ENCODE measurements at regions not wholly inside any gene's neighbourhood (a gene's known extent, or its start where the extent isn't known, plus 50 kb on each side); places are given as distances from the start of the nearest gene placed in this dataset.

DNA sequence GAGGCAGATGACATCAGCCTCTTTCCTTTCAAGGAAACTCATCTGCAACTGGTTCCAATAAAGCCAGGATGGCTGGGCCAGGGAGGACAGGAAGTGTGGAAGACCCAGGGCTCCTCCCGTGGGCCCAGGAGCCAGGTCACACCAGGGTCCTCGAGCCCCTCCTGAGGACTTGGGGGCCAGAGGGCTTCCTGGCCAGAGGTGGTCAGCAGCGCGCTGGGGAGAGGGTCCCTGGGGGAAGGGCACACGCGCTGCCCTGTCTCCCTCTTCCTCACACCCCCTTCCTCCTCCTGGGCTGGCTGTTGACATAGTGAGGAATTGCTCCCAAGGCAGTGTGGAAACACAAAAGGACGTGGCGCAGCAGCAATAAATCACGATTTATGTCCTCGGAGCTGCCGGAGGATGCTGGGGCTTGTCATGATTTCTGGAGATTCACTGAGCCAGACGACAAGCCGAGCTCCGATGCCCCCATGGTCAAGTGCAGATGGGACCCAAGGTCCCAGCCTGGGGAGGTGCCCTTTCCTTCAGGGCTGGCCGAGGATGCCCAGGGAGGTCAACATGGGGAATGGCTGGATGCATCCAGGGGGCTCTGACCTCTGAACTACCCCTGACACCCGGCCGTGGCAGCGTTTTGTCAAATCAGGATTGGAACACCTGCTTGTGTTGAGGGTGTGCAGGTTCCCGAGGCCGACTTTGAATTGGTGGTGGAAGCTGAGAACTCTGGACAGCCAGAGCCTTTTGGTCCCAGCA lies 152.6 kb downstream of the IRF8 start:
- no peak for DNase-seq
- Histone ChIP-seq H3K36me3 (ENCODE audit: low read depth) (no peaks in the 10 kb centered on the region), H3K9me3 (ENCODE audit: insufficient read depth, low read depth) (no peaks in the 10 kb centered on the region), H3K27ac (no peak overlapping the region), H3K4me3 (no peak overlapping the region), H3K4me1 (replicated peaks; ENCODE audit: insufficient read depth) (no peaks in the 10 kb centered on the region), H4K20me1 (ENCODE audit: insufficient read depth) (no peaks in the 10 kb centered on the region), H3K9me2 (ENCODE audit: insufficient read depth) (no peaks in the 10 kb centered on the region), H3K27me3 (ENCODE audit: insufficient read depth, low read depth) (peaks cover 96% of the 10 kb centered on the region), H2AFZ (no peak overlapping the region), H3K4me2 (no peak overlapping the region), H3K79me2 (ENCODE audit: low read depth) (no peaks in the 10 kb centered on the region), H3F3A (ENCODE audit: insufficient read depth, low read depth) (no peaks in the 10 kb centered on the region)
- POLR2A ChIA-PET (ENCODE audit: unreplicated experiment), result no interaction called here
- TF ChIP-seq EZH2 (IDR thresholded peaks at IDR 0.05; ENCODE audit: low read depth), result no peak
- TF ChIP-seq, protein P1, sequence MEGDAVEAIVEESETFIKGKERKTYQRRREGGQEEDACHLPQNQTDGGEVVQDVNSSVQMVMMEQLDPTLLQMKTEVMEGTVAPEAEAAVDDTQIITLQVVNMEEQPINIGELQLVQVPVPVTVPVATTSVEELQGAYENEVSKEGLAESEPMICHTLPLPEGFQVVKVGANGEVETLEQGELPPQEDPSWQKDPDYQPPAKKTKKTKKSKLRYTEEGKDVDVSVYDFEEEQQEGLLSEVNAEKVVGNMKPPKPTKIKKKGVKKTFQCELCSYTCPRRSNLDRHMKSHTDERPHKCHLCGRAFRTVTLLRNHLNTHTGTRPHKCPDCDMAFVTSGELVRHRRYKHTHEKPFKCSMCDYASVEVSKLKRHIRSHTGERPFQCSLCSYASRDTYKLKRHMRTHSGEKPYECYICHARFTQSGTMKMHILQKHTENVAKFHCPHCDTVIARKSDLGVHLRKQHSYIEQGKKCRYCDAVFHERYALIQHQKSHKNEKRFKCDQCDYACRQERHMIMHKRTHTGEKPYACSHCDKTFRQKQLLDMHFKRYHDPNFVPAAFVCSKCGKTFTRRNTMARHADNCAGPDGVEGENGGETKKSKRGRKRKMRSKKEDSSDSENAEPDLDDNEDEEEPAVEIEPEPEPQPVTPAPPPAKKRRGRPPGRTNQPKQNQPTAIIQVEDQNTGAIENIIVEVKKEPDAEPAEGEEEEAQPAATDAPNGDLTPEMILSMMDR (conservative IDR thresholded peaks at IDR 0.05), result no peak
- BruUV-seq (replicated peaks), result no TSS peak
- intact Hi-C loops (cut with micrococcal nuclease; ENCODE audit: unreplicated experiment), result no loop called here
- CTCF ChIA-PET, result no interaction called here

DNA sequence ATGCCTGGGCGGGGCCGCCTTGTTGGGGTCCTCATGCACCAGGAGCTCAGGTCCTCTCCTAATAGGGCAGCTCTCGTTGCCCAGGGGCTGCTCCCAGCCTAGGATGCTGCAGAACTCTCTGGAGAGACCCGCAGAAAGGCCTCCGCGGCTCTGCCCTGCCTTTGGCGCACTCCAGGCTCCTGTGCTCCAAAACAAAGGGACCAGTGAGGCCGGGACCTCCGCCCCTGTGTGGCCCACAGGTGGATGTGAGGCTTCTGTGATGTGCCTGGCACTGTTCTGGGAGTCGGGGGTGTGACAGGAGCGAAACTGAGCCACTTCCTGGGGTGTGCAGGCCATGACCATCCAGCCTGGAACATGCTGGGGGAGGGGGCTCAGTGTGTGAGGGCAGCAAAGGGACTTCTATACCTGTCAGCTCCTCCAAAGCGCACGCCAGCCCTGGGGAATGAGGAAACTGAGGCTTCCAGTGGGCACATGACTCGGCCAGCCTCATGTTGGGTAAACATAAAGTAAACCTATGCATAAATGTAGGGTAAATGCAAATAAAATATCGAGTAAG lies 153.2 kb downstream of the IRF8 start:
- Histone ChIP-seq H3K4me1 (replicated peaks; ENCODE audit: insufficient read depth) (no peaks in the 10 kb centered on the region), H3K27me3 (ENCODE audit: insufficient read depth, low read depth) (peaks cover 95% of the 10 kb centered on the region), H3K4me3 (no peak overlapping the region), H2AFZ (no peak overlapping the region), H3K36me3 (ENCODE audit: low read depth) (no peaks in the 10 kb centered on the region), H4K20me1 (ENCODE audit: insufficient read depth) (no peaks in the 10 kb centered on the region), H3K9me3 (ENCODE audit: insufficient read depth, low read depth) (no peaks in the 10 kb centered on the region), H3K27ac (no peak overlapping the region), H3K79me2 (ENCODE audit: low read depth) (no peaks in the 10 kb centered on the region), H3K4me2 (no peak overlapping the region), H3K9me2 (ENCODE audit: insufficient read depth) (no peaks in the 10 kb centered on the region), H3F3A (ENCODE audit: insufficient read depth, low read depth) (no peaks in the 10 kb centered on the region)
- CTCF ChIA-PET, result no interaction called here
- no peak for TF ChIP-seq EZH2 (IDR thresholded peaks at IDR 0.05; ENCODE audit: low read depth)
- TF ChIP-seq, protein P1 (conservative IDR thresholded peaks at IDR 0.05), result no peak
- intact Hi-C loops (cut with micrococcal nuclease; ENCODE audit: unreplicated experiment), result no loop called here
- BruUV-seq (replicated peaks), result no TSS peak
- POLR2A ChIA-PET (ENCODE audit: unreplicated experiment), result no interaction called here
- no peak for DNase-seq

DNA sequence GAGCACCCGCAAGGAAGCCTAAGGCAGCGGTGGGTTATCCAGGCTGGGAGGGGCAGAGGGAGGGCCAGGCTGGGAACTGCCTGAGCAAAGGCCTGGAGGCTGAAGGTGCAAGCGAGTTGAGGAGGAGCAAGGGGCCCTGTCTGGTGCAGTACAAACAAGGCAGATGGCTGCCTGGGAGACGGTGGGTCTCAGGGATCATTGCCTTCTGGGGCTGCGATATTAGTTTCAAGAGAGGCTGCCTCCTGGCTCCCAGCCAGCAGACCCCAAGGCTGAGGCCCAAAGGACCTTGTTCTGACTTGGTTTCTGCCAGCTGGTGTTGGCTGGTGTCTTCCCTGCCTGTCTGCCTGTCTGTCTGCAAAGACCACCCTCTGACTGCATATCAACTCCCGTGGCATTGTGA lies 154.0 kb downstream of the IRF8 start:
- no peak overlapping the region for H3K4me2 ChIP-seq
- TF ChIP-seq EZH2 (IDR thresholded peaks at IDR 0.05; ENCODE audit: low read depth), result no peak
- TF ChIP-seq, protein P1 (conservative IDR thresholded peaks at IDR 0.05), result no peak
- peaks cover 94% of the 10 kb centered on the region for H3K27me3 ChIP-seq (ENCODE audit: insufficient read depth, low read depth)
- H3K36me3 ChIP-seq (ENCODE audit: low read depth), result no peaks in the 10 kb centered on the region
- no peaks in the 10 kb centered on the region for H3K79me2 ChIP-seq (ENCODE audit: low read depth)
- ChIA-PET CTCF (no interaction called here), POLR2A (ENCODE audit: unreplicated experiment) (no interaction called here)
- no peaks in the 10 kb centered on the region for H3K4me1 ChIP-seq (replicated peaks; ENCODE audit: insufficient read depth)
- H4K20me1 ChIP-seq (ENCODE audit: insufficient read depth), result no peaks in the 10 kb centered on the region
- intact Hi-C loops (cut with micrococcal nuclease; ENCODE audit: unreplicated experiment), result no loop called here
- no peak for DNase-seq
- H2AFZ ChIP-seq, result no peak overlapping the region
- no TSS peak for BruUV-seq (replicated peaks)
- no peaks in the 10 kb centered on the region for H3F3A ChIP-seq (ENCODE audit: insufficient read depth, low read depth)
- no peaks in the 10 kb centered on the region for H3K9me3 ChIP-seq (ENCODE audit: insufficient read depth, low read depth)
- H3K9me2 ChIP-seq (ENCODE audit: insufficient read depth), result no peaks in the 10 kb centered on the region
- no peak overlapping the region for H3K27ac ChIP-seq
- no peak overlapping the region for H3K4me3 ChIP-seq

All from PC-9 (cell line).